Vagina (tissue), 2 donors: ENCODE measurements at regions not wholly inside any gene's neighbourhood (a gene's known extent, or its start where the extent isn't known, plus 50 kb on each side); places are given as distances from the start of the nearest gene placed in this dataset.
"Not testable (repeated sequence)": the region's sequence is repeated elsewhere in the genome, so short reads cannot be mapped to it uniquely, and the experiment has no call there.

Experiments used
- DNase-seq, 2 donors: peaks; one replicate each; pipeline ENCODE4 v3.0.0-alpha.2; 2017; ENCODE audit errors: extremely low spot score in 2 of 2
- H3K27ac ChIP-seq: fragments of 200-600 bp; sonication (generic); one replicate; pipeline ENCODE4 v1.5.1; 2019
- H3K27me3 ChIP-seq: fragments of 200-600 bp; sonication (generic); one replicate; pipeline ENCODE4 v1.5.1; 2019
- H3K36me3 ChIP-seq, 2 donors: fragments of 200-600 bp; sonication (generic); one replicate each; pipeline ENCODE4 v1.5.1; 2017 to 2019
- H3K4me1 ChIP-seq: fragments of 200-600 bp; sonication (generic); one replicate; pipeline ENCODE4 v1.5.1; 2019
- H3K4me3 ChIP-seq, 2 donors: fragments of 200-600 bp; sonication (generic); 1 replicate in 1 of 2; 2 replicates in 1 of 2; pipeline ENCODE4 v1.5.1; 2016 to 2019
- H3K9me3 ChIP-seq: fragments of 200-600 bp; sonication (generic); one replicate; pipeline ENCODE4 v1.5.1; 2019
- POLR2A ChIP-seq, 2 donors: fragments of 450-650 bp; IDR thresholded peaks; one replicate each; pipeline ENCODE4 v1.6.1; 2017; ENCODE audit warnings: antibody characterized with exemption in 2 of 2, mild to moderate bottlenecking in 2 of 2, moderate library complexity in 2 of 2
- POLR2AphosphoS5 ChIP-seq, 2 donors: sonication (generic); formaldehyde crosslinking; IDR thresholded peaks; one replicate each; pipeline ENCODE4 v1.9.0; 2017; ENCODE audit warnings: antibody characterized with exemption in 2 of 2, mild to moderate bottlenecking in 2 of 2, low read depth in 1 of 2; ENCODE audit not compliant: insufficient read depth in 1 of 2
- intact Hi-C: fragments of 100-400 bp; cut with DNase I; formaldehyde crosslinking; loops from one replicate; pipeline ENCODE4 v1.15.1; 2023
- TF ChIP-seq, protein P1 (sequence below), 3 experiments: fragments of 450-650 bp in 2 of 3; fragments of 200-600 bp in 1 of 3; sonication (generic) in 1 of 3; IDR thresholded peaks; one replicate each; pipeline ENCODE4 v1.5.1; 2017 to 2019; ENCODE audit warnings: antibody characterized with exemption in 3 of 3, mild to moderate bottlenecking in 2 of 3, moderate library complexity in 2 of 3

- Histone ChIP-seq H3K27me3 (no peaks in the 10 kb centered on the region), H3K27ac (no peak overlapping the region), H3K9me3 (no peaks in the 10 kb centered on the region), H3K4me1 (no peaks in the 10 kb centered on the region), H3K4me3 (no peak overlapping the region), H3K36me3 (peaks cover 0 to 56% of the 10 kb centered on the region in 2 donors)
- intact Hi-C loops: no loop called here
- TF ChIP-seq, protein P1, sequence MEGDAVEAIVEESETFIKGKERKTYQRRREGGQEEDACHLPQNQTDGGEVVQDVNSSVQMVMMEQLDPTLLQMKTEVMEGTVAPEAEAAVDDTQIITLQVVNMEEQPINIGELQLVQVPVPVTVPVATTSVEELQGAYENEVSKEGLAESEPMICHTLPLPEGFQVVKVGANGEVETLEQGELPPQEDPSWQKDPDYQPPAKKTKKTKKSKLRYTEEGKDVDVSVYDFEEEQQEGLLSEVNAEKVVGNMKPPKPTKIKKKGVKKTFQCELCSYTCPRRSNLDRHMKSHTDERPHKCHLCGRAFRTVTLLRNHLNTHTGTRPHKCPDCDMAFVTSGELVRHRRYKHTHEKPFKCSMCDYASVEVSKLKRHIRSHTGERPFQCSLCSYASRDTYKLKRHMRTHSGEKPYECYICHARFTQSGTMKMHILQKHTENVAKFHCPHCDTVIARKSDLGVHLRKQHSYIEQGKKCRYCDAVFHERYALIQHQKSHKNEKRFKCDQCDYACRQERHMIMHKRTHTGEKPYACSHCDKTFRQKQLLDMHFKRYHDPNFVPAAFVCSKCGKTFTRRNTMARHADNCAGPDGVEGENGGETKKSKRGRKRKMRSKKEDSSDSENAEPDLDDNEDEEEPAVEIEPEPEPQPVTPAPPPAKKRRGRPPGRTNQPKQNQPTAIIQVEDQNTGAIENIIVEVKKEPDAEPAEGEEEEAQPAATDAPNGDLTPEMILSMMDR (IDR thresholded peaks at IDR 0.05): no peak
- TF ChIP-seq POLR2AphosphoS5 (IDR thresholded peaks at IDR 0.05; ENCODE audit: insufficient read depth in 1 of 2, low read depth in 1 of 2) (no peak), POLR2A (IDR thresholded peaks at IDR 0.05) (no peak)
- DNase-seq: no peak
Observed at GRCh38 chr19:5244351-5244750, 96.3 kb downstream of the PTPRS start.

DNA sequence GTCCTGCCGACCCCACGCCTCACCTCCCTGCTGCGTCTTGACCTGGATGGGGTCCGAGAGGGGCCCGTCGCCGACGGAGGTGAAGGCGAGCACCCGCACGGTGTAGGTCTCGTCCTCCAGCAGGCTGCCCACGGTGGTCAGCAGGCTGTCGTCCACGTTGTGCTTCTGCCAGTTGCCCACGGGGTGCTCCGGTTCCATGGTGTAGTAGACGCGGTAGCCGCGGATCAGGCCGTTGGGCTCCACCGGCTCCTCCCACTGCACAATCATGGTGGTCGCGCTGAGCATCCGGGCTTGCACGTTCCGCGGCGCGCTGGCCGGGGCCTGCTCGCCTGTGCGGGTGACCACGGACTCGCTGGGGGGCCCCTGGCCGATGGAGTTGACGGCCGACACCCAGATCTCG, 96.7 kb downstream of the PTPRS start:
- peaks cover 0 to 57% of the 10 kb centered on the region in 2 donors for H3K36me3 ChIP-seq
- TF ChIP-seq POLR2A (IDR thresholded peaks at IDR 0.05): no peak
- TF ChIP-seq, protein P1 (IDR thresholded peaks at IDR 0.05): no peak
- no peak for TF ChIP-seq POLR2AphosphoS5 (IDR thresholded peaks at IDR 0.05; ENCODE audit: insufficient read depth in 1 of 2, low read depth in 1 of 2)
- intact Hi-C loops: no loop called here

GRCh38 chr19:5241896-5242295, 98.7 kb downstream of the PTPRS start:
- H3K27me3 ChIP-seq, intact Hi-C loops, H3K27ac ChIP-seq, H3K4me1 ChIP-seq, DNase-seq, H3K9me3 ChIP-seq, H3K4me3 ChIP-seq: not testable (repeated sequence)
- H3K36me3 ChIP-seq: peaks cover 0 to 72% of the 10 kb centered on the region in 2 donors

More for the DNA sequence above, 96.7 kb downstream of the PTPRS start:
- H3K27me3 ChIP-seq: no peaks in the 10 kb centered on the region
- no peak overlapping the region for H3K4me3 ChIP-seq
- no peak for DNase-seq
- no peaks in the 10 kb centered on the region for H3K9me3 ChIP-seq
- H3K4me1 ChIP-seq: no peaks in the 10 kb centered on the region
- H3K27ac ChIP-seq: no peak overlapping the region

GRCh38 chr19:5240011-5240410, 100.6 kb downstream of the PTPRS start:
- intact Hi-C loops: no loop called here
- DNase-seq: no peak
- H3K4me3 ChIP-seq: no peak overlapping the region
- H3K27ac ChIP-seq: no peak overlapping the region
- H3K4me1 ChIP-seq: no peaks in the 10 kb centered on the region
- TF ChIP-seq POLR2AphosphoS5 (IDR thresholded peaks at IDR 0.05; ENCODE audit: insufficient read depth in 1 of 2, low read depth in 1 of 2) (no peak), POLR2A (IDR thresholded peaks at IDR 0.05) (no peak)
- TF ChIP-seq, protein P1 (IDR thresholded peaks at IDR 0.05): no peak
- no peaks in the 10 kb centered on the region for H3K27me3 ChIP-seq
- H3K9me3 ChIP-seq: no peaks in the 10 kb centered on the region
- peaks cover 0 to 59% of the 10 kb centered on the region in 2 donors for H3K36me3 ChIP-seq

DNA sequence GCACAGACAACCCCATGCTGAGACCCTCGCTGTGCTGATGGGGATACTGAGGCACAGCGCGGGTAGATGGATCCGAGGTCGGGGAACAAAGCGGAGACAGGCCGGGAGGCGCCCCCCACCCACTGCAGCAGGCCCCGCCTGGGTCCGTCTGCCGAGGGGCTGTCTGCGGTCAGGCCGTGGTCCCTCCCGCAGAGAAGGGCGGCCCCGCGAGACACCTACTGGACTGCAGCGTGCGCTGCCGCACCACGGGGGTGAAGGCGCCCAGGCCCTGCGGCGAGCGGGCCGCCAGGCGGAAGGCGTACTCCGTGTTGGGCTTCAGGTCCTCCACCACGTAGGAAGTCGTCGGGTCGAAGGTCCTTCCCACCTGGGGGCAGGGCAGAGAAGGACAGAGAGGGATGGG, 101.9 kb downstream of the PTPRS start:
- DNase-seq: no peak
- H3K4me3 ChIP-seq: no peak overlapping the region
- TF ChIP-seq, protein P1 (IDR thresholded peaks at IDR 0.05): no peak
- TF ChIP-seq POLR2AphosphoS5 (IDR thresholded peaks at IDR 0.05; ENCODE audit: insufficient read depth in 1 of 2, low read depth in 1 of 2) (no peak), POLR2A (IDR thresholded peaks at IDR 0.05) (no peak)
- no peaks in the 10 kb centered on the region for H3K27me3 ChIP-seq
- intact Hi-C loops: no loop called here
- no peaks in the 10 kb centered on the region for H3K4me1 ChIP-seq
- H3K27ac ChIP-seq: no peak overlapping the region
- H3K36me3 ChIP-seq: peaks cover 0 to 50% of the 10 kb centered on the region in 2 donors
- H3K9me3 ChIP-seq: no peaks in the 10 kb centered on the region
